LNCaP clone FGC (cell line): ENCODE measurements at regions not wholly inside any gene's neighbourhood (a gene's known extent, or its start where the extent isn't known, plus 50 kb on each side); places are given as distances from the start of the nearest gene placed in this dataset.

ENCODE experiments used
- DNase-seq: peaks from one replicate; pipeline ENCODE4 v3.0.0-alpha.2; 2011; ENCODE audit warnings: low read depth
- H3K4me3 ChIP-seq: 2 replicates; pipeline ENCODE4 v1.5.1; 2011; ENCODE audit warnings: mild to moderate bottlenecking, low read depth, low read length, control low read depth
- TF ChIP-seq, protein P1 (sequence below): IDR thresholded peaks from 2 replicates; pipeline ENCODE4 v1.5.1; 2012; ENCODE audit warnings: mild to moderate bottlenecking; ENCODE audit not compliant: control insufficient read depth, insufficient read depth; ENCODE audit errors: extremely low read depth

DNA sequence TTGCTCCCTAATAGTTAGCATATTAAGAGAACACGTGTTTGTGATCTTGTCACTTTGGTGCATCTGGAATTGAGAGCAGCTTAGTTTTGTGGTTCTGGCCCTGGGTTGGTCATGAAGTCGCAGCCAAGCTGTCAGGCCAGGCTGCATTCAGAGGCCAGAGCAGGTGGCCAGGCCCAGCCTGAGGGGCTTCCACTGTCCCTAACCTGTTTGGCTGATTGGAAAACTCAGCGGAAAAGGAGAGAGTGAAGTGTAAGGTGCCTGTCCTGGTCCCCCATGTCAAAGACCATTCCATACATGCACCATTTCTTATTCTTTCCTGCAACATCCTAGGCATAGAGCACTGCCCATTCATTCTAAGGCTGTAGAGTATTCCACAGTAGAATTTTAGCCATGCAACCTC is 111.5 kb upstream of the IGLL5 start:
- no peak for DNase-seq
- TF ChIP-seq, protein P1, sequence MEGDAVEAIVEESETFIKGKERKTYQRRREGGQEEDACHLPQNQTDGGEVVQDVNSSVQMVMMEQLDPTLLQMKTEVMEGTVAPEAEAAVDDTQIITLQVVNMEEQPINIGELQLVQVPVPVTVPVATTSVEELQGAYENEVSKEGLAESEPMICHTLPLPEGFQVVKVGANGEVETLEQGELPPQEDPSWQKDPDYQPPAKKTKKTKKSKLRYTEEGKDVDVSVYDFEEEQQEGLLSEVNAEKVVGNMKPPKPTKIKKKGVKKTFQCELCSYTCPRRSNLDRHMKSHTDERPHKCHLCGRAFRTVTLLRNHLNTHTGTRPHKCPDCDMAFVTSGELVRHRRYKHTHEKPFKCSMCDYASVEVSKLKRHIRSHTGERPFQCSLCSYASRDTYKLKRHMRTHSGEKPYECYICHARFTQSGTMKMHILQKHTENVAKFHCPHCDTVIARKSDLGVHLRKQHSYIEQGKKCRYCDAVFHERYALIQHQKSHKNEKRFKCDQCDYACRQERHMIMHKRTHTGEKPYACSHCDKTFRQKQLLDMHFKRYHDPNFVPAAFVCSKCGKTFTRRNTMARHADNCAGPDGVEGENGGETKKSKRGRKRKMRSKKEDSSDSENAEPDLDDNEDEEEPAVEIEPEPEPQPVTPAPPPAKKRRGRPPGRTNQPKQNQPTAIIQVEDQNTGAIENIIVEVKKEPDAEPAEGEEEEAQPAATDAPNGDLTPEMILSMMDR, result no peak
- no peak overlapping the region for H3K4me3 ChIP-seq

DNA sequence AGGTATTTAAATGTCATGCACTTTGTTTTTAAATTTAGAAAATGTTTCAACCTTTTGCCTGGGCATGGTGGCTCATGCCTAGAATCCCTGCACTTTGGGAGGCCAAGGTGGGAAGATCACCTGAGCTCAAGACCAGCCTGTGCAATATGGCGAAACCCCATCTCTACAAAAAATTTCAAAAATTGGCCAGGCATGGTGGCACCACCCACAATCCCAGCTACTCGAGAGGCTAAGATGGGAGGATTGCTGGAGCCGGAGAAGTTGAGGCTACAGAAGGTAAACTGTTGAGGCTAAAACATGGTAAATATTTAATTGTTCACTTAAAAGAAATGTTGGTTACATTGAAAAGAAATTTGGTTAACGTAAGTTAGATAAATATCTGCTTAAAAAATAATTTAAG is 108.4 kb upstream of the IGLL5 start:
- no peak for DNase-seq
- no peak overlapping the region for H3K4me3 ChIP-seq
- TF ChIP-seq, protein P1, result no peak

DNA sequence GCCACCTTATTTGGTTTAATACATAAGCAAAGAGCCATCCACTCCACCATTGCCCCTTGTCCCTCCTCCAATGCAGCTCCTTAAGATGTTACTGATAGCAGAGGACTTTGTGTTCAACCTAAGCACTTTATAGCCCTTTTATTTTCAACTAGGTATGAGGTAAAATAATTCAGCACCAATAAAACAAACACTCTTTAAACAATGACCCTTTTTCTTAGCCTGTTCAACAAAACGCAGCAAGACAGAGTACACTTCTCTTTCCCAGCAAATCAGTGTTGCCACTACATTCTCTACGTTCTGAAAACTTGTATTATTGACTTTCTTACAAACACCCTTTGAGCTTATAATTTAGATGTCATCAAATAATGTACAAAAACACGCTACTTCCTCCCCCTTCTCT is 104.0 kb upstream of the IGLL5 start:
- no peak for DNase-seq
- TF ChIP-seq, protein P1, result no peak

GRCh38 chr22:22784249-22785039 is 103.2 kb upstream of the IGLL5 start:
- DNase-seq, result no peak
- no peak overlapping the region for H3K4me3 ChIP-seq
- TF ChIP-seq, protein P1, result no peak

More for the DNA sequence above, 104.0 kb upstream of the IGLL5 start:
- no peak overlapping the region for H3K4me3 ChIP-seq

GRCh38 chr22:22785316-22786065 is 102.1 kb upstream of the IGLL5 start:
- DNase-seq, result no peak
- no peak overlapping the region for H3K4me3 ChIP-seq
- TF ChIP-seq, protein P1, result no peak

- TF ChIP-seq, protein P1, result no peak
- no peak for DNase-seq
- no peak overlapping the region for H3K4me3 ChIP-seq
These were observed 101.1 kb upstream of the IGLL5 start for GRCh38 chr22:22786301-22787115.
